Mammary epithelial cell (primary cell): ENCODE measurements at regions not wholly inside any gene's neighbourhood (a gene's known extent, or its start where the extent isn't known, plus 50 kb on each side); places are given as distances from the start of the nearest gene placed in this dataset.

ENCODE experiments used
- EZH2 ChIP-seq: IDR thresholded peaks from 2 replicates; pipeline ENCODE4 v1.6.1; 2012; ENCODE audit warnings: low read length, inconsistent platforms, borderline replicate concordance
- TF ChIP-seq, protein P1 (sequence below), 2 donors: IDR thresholded peaks in 1 of 2; conservative IDR thresholded peaks in 1 of 2; 2 replicates each; pipeline ENCODE4 v1.5.1; 2011 to 2012; ENCODE audit warnings: inconsistent platforms in 2 of 2, low read length in 2 of 2, mild to moderate bottlenecking in 2 of 2, control low read depth in 1 of 2, low read depth in 1 of 2; ENCODE audit not compliant: insufficient read depth in 1 of 2; ENCODE audit errors: extremely low read depth in 1 of 2

DNA sequence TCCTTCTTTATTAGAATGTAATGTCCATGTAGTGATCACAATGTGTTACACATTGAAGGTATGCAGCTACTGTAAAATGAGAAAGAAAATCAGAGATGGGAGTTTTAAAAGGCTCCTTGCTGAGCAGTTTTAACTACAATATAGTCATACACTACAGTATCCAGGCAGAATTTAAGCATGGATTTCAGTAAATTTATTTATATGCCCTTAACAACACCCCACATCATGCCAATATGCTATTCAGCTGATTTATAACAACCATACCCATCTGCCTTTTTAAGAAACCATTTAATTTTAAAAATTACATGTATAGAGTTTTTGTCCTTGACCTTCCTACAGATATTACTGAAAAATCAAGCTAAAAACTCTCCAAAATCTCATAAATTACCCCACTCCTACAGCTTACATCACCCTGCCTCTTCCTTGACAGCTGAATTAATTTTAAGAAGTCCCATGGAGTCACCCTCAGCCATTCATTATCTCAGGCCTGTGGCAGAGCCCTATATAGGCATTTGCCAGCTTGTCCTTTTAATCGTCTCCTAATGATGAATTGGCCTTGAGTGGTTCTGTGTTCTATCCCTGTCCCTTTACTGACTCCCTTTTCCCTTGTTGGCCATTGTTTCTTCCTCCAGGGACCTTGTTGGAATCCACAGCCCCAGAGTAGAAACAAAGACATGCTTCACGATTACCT, 797.6 kb upstream of the ARRDC4 start:
- TF ChIP-seq, protein P1, sequence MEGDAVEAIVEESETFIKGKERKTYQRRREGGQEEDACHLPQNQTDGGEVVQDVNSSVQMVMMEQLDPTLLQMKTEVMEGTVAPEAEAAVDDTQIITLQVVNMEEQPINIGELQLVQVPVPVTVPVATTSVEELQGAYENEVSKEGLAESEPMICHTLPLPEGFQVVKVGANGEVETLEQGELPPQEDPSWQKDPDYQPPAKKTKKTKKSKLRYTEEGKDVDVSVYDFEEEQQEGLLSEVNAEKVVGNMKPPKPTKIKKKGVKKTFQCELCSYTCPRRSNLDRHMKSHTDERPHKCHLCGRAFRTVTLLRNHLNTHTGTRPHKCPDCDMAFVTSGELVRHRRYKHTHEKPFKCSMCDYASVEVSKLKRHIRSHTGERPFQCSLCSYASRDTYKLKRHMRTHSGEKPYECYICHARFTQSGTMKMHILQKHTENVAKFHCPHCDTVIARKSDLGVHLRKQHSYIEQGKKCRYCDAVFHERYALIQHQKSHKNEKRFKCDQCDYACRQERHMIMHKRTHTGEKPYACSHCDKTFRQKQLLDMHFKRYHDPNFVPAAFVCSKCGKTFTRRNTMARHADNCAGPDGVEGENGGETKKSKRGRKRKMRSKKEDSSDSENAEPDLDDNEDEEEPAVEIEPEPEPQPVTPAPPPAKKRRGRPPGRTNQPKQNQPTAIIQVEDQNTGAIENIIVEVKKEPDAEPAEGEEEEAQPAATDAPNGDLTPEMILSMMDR (conservative IDR thresholded peaks at IDR 0.05 in 1 of 2, IDR thresholded peaks at IDR 0.05 in 1 of 2; ENCODE audit: extremely low read depth in 1 of 2, insufficient read depth in 1 of 2, low read depth in 1 of 2, low read length in 2 of 2), result no peak
- no peak for TF ChIP-seq EZH2
